ENCODE measurements at regions not wholly inside any gene's neighbourhood (a gene's known extent, or its start where the extent isn't known, plus 50 kb on each side); places are given as distances from the start of the nearest gene placed in this dataset.

DNA sequence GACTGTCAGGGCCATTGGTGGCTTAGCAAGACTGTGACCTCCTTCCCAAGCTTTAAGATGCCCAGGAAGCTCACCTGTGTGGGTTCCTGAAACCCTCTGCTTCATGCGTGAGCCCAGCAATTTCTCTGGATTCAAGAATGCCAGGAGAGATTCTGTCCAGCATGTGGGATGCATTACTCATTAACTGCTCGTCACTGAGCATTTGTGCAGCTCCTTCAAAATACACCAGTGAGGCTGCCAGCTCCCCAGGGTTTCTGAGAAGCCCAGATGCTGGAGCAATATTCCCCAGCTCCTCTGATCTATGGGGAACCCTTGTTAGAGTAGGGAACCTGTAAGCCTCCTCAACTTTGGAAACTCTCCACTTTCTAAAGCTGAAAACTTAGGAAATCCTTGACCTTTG lies 126.5 kb downstream of the CHST1 start:
- no peak overlapping the region for H3K4me3 ChIP-seq (replicated peaks in 1 of 3; ENCODE audit: low read depth in 2 of 3, low read length in 3 of 3)
- DNase-seq, result no peak
- no peak overlapping the region for H2AFZ ChIP-seq (ENCODE audit: insufficient read depth, low read depth, low read length, poor library complexity, severe bottlenecking)
- TF ChIP-seq, protein P1, sequence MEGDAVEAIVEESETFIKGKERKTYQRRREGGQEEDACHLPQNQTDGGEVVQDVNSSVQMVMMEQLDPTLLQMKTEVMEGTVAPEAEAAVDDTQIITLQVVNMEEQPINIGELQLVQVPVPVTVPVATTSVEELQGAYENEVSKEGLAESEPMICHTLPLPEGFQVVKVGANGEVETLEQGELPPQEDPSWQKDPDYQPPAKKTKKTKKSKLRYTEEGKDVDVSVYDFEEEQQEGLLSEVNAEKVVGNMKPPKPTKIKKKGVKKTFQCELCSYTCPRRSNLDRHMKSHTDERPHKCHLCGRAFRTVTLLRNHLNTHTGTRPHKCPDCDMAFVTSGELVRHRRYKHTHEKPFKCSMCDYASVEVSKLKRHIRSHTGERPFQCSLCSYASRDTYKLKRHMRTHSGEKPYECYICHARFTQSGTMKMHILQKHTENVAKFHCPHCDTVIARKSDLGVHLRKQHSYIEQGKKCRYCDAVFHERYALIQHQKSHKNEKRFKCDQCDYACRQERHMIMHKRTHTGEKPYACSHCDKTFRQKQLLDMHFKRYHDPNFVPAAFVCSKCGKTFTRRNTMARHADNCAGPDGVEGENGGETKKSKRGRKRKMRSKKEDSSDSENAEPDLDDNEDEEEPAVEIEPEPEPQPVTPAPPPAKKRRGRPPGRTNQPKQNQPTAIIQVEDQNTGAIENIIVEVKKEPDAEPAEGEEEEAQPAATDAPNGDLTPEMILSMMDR (IDR thresholded peaks at IDR 0.05), result no peak
- Mint-ChIP-seq H3K27me3 (ENCODE audit: low read depth in 3 of 3) (peaks cover 13 to 34% (median 16%) of the 10 kb centered on the region in 3 donors), H3K36me3 (no peaks in the 10 kb centered on the region), H3K9me3 (peaks cover 0 to 3% (median 0%) of the 10 kb centered on the region in 7 donors), H3K4me3 (no peak overlapping the region), H3K27ac (no peak overlapping the region), H3K4me1 (no peaks in the 10 kb centered on the region)
- no peaks in the 10 kb centered on the region for H3K4me1 ChIP-seq (ENCODE audit: control insufficient read depth in 1 of 2, insufficient read depth in 2 of 2, low read length in 2 of 2)
- H3K36me3 ChIP-seq (replicated peaks in 1 of 2; ENCODE audit: control insufficient read depth in 1 of 2, insufficient read depth in 2 of 2, low read length in 2 of 2), result no peaks in the 10 kb centered on the region
- no peaks in the 10 kb centered on the region for H3K27me3 ChIP-seq (ENCODE audit: control insufficient read depth in 2 of 2, insufficient read depth in 2 of 2, low read length in 2 of 2)
- no peaks in the 10 kb centered on the region for H3K9me3 ChIP-seq (replicated peaks in 1 of 2; ENCODE audit: control insufficient read depth in 1 of 2, insufficient read depth in 1 of 2, low read length in 2 of 2)
- no peaks in the 10 kb centered on the region for H4K20me1 ChIP-seq (ENCODE audit: insufficient read depth, low read length)
- H3K9ac ChIP-seq (ENCODE audit: insufficient read depth, low read length, poor library complexity, severe bottlenecking), result no peak overlapping the region
- intact Hi-C loops (cut with micrococcal nuclease), result no loop called here
- H3K27ac ChIP-seq (ENCODE audit: low read depth in 1 of 2, low read length in 2 of 2), result no peak overlapping the region
- H3K79me2 ChIP-seq (ENCODE audit: insufficient read depth, low read length), result no peaks in the 10 kb centered on the region
- 100% methylated on average over 1 of the region's 2 CpGs for WGBS (ENCODE audit: insufficient coverage)
- no peak overlapping the region for H3K4me2 ChIP-seq (replicated peaks; ENCODE audit: extremely low read depth, low read length, poor library complexity, severe bottlenecking)

GRCh38 chr11:45538363-45538762 lies 127.1 kb downstream of the CHST1 start:
- 74% methylated on average over 4 of the region's 12 CpGs for WGBS (ENCODE audit: insufficient coverage)
- H3K4me2 ChIP-seq (replicated peaks; ENCODE audit: extremely low read depth, low read length, poor library complexity, severe bottlenecking), result no peak overlapping the region
- TF ChIP-seq, protein P1 (IDR thresholded peaks at IDR 0.05), result no peak
- no peak overlapping the region for H3K4me3 ChIP-seq (replicated peaks in 1 of 3; ENCODE audit: low read depth in 2 of 3, low read length in 3 of 3)
- H3K9ac ChIP-seq (ENCODE audit: insufficient read depth, low read length, poor library complexity, severe bottlenecking), result no peak overlapping the region
- no peaks in the 10 kb centered on the region for H3K36me3 ChIP-seq (replicated peaks in 1 of 2; ENCODE audit: control insufficient read depth in 1 of 2, insufficient read depth in 2 of 2, low read length in 2 of 2)
- H3K27ac ChIP-seq (ENCODE audit: low read depth in 1 of 2, low read length in 2 of 2), result no peak overlapping the region
- no peaks in the 10 kb centered on the region for H3K9me3 ChIP-seq (replicated peaks in 1 of 2; ENCODE audit: control insufficient read depth in 1 of 2, insufficient read depth in 1 of 2, low read length in 2 of 2)
- DNase-seq, result no peak
- Mint-ChIP-seq H3K4me3 (peak overlapping the region in 1 of 2 donors; percentile 40), H3K4me1 (no peaks in the 10 kb centered on the region), H3K36me3 (no peaks in the 10 kb centered on the region), H3K27ac (no peak overlapping the region), H3K27me3 (ENCODE audit: low read depth in 3 of 3) (peaks cover 13 to 32% (median 16%) of the 10 kb centered on the region in 3 donors), H3K9me3 (peaks cover 0 to 3% (median 0%) of the 10 kb centered on the region in 7 donors)
- no peaks in the 10 kb centered on the region for H4K20me1 ChIP-seq (ENCODE audit: insufficient read depth, low read length)
- no peaks in the 10 kb centered on the region for H3K79me2 ChIP-seq (ENCODE audit: insufficient read depth, low read length)
- intact Hi-C loops (cut with micrococcal nuclease), result no loop called here
- H3K4me1 ChIP-seq (ENCODE audit: control insufficient read depth in 1 of 2, insufficient read depth in 2 of 2, low read length in 2 of 2), result no peaks in the 10 kb centered on the region
- H3K27me3 ChIP-seq (ENCODE audit: control insufficient read depth in 2 of 2, insufficient read depth in 2 of 2, low read length in 2 of 2), result no peaks in the 10 kb centered on the region
- no peak overlapping the region for H2AFZ ChIP-seq (ENCODE audit: insufficient read depth, low read depth, low read length, poor library complexity, severe bottlenecking)
